AG04450 (cell line): ENCODE measurements at regions not wholly inside any gene's neighbourhood (a gene's known extent, or its start where the extent isn't known, plus 50 kb on each side); places are given as distances from the start of the nearest gene placed in this dataset.

Experiments used
- CTCF ChIA-PET: fragments of 300-600, 350-600 bp; formaldehyde crosslinking; extraction: SDS; loops from one replicate; lab custom pipeline; 2022; ENCODE audit warnings: antibody characterized with exemption, inconsistent platforms; lab: Charles Lee
- POLR2A ChIA-PET: fragments of 350-600 bp; formaldehyde crosslinking; extraction: SDS; loops from one replicate; lab custom pipeline; 2021; ENCODE audit warnings: antibody characterized with exemption, inconsistent platforms; lab: Yijun Ruan, JAX
- DNase-seq: peaks from one replicate; pipeline ENCODE4 v3.0.0-alpha.2; 2011; ENCODE audit warnings: low read depth, low spot score
- H3K27ac ChIP-seq: one replicate; pipeline ENCODE4 v1.5.1; 2012; ENCODE audit warnings: low read depth, low read length, control low read depth
- H3K27me3 ChIP-seq: one replicate; pipeline ENCODE4 v1.6.0; 2012; ENCODE audit warnings: low read length; ENCODE audit not compliant: control insufficient read depth, insufficient read depth
- H3K4me3 ChIP-seq: 2 replicates; pipeline ENCODE4 v1.5.1; 2011; ENCODE audit warnings: mild to moderate bottlenecking, low read depth, low read length, control low read depth
- H3K9me3 ChIP-seq: 2 replicates; pipeline ENCODE4 v1.5.1; 2012; ENCODE audit warnings: low read length; ENCODE audit not compliant: control insufficient read depth, insufficient read depth
- CTCF ChIP-seq: IDR thresholded peaks from 2 replicates; pipeline ENCODE4 v1.5.1; 2011; ENCODE audit warnings: low read depth, low read length, control low read depth, inconsistent platforms

GRCh38 chr1:82158981-82159380 is 358.2 kb downstream of the ADGRL2 start:
- no peak for TF ChIP-seq CTCF
- no peak overlapping the region for H3K27ac ChIP-seq
- H3K4me3 ChIP-seq, result no peak overlapping the region
- no peaks in the 10 kb centered on the region for H3K27me3 ChIP-seq
- ChIA-PET POLR2A (no interaction called here), CTCF (no interaction called here)
- H3K9me3 ChIP-seq, result no peaks in the 10 kb centered on the region
- no peak for DNase-seq

DNA sequence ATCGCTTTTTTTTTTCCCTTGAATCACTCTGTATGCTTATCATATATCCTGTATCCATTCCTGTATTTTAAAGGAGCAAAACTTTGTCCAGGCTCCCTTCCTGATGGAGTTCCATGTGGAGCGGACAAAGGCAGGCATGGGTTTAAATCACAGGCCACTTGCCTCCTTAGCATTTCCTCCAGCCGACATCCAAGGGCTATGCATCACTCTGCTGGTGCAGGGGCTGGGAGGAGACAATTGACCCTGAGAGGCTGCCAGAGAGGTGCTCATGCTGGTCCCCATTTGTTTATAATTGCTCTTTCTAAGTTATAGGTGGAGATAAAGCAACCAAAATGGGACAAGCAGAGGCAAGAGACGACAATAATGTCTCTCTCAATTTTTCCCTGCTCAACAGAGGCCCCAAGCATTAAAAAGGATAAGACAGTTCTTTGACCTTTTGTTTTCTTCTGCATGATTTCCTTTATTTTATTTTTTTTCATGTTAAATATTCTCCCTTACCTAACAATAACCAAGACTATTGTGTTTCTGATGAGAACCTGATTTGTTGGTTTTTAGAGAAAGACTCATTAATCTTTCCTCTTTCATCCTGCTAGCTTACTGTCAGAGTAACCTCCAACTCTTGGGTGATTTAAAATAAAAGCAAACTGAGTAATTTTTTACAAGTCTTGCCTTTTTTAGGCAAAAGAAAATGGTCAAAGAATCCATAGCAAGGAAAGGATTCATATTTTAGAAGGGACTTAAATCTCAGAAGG is 353.7 kb downstream of the ADGRL2 start:
- POLR2A ChIA-PET, result no interaction called here
- no peaks in the 10 kb centered on the region for H3K9me3 ChIP-seq
- DNase-seq, result no peak
- H3K27ac ChIP-seq, result no peak overlapping the region
- no peak for TF ChIP-seq CTCF
- CTCF ChIA-PET, result no interaction called here
- no peaks in the 10 kb centered on the region for H3K27me3 ChIP-seq
- no peak overlapping the region for H3K4me3 ChIP-seq

- POLR2A ChIA-PET, result no interaction called here
- Histone ChIP-seq H3K4me3 (no peak overlapping the region), H3K27me3 (no peaks in the 10 kb centered on the region), H3K9me3 (no peaks in the 10 kb centered on the region), H3K27ac (no peak overlapping the region)
- TF ChIP-seq CTCF, result no peak
- DNase-seq, result no peak
- CTCF ChIA-PET, result no interaction called here
Measured at GRCh38 chr1:82153752-82154151, 353.0 kb downstream of the ADGRL2 start.

GRCh38 chr1:82153272-82153629 is 352.5 kb downstream of the ADGRL2 start:
- POLR2A ChIA-PET, result no interaction called here
- no peak for TF ChIP-seq CTCF
- Histone ChIP-seq H3K27me3 (no peaks in the 10 kb centered on the region), H3K9me3 (no peaks in the 10 kb centered on the region), H3K4me3 (no peak overlapping the region), H3K27ac (no peak overlapping the region)
- no peak for DNase-seq
- CTCF ChIA-PET, result no interaction called here

GRCh38 chr1:82152356-82153271 is 351.9 kb downstream of the ADGRL2 start:
- no peak for DNase-seq
- ChIA-PET POLR2A (no interaction called here), CTCF (no interaction called here)
- Histone ChIP-seq H3K27ac (no peak overlapping the region), H3K9me3 (no peaks in the 10 kb centered on the region), H3K4me3 (no peak overlapping the region), H3K27me3 (no peaks in the 10 kb centered on the region)
- no peak for TF ChIP-seq CTCF
